Cerebellar nuclear complex (tissue), 1 donor: ENCODE measurements at regions not wholly inside any gene's neighbourhood (a gene's known extent, or its start where the extent isn't known, plus 50 kb on each side); places are given as distances from the start of the nearest gene placed in this dataset.

Experiments used
- DNase-seq, 2 experiments: peaks; one replicate each; lab custom pipeline; 2025; lab: John Stamatoyannopoulos, UW

GRCh38 chr5:143462431-143462830, 58.9 kb upstream of the NR3C1 start:
- DNase-seq = no peak

- DNase-seq = no peak
These were observed 55.9 kb upstream of the NR3C1 start for GRCh38 chr5:143459433-143459832.

GRCh38 chr5:143456952-143457547, 53.6 kb upstream of the NR3C1 start:
- DNase-seq = no peak

DNA sequence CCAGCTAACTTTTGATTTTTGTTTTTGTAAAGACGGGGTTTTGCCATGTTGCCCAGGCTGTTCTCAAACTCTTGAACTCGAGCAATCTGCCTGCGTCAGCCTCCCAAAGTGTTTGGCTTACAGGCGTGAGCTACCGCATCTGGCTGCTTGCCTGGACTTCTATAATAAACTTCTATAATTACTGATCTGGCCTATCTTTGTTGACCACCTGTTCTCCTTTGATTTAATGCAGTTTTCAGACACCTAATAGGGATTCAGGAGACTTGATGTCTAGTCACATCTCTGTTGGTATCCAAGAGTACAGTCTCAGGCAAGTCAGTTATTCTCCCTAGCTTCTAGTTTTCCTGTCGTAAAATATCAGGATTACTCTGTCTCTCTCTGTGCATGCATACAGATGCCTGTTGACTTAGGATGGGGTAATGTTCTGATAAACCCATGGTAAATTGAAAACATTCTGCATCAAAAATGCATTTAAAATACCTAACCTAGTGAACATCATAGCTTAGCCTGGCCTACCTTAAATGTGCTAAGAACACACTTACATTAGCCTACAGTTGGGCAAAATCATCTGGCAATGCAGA, 51.5 kb upstream of the NR3C1 start:
- DNase-seq = no peak

GRCh38 chr5:143453720-143454119, 50.2 kb upstream of the NR3C1 start:
- DNase-seq = no peak
